GF-D8 (cell line): ENCODE measurements at regions not wholly inside any gene's neighbourhood (a gene's known extent, or its start where the extent isn't known, plus 50 kb on each side); places are given as distances from the start of the nearest gene placed in this dataset.

Experiments
- DNase-seq: peaks from one replicate; lab custom pipeline; 2025; lab: John Stamatoyannopoulos, UW

DNA sequence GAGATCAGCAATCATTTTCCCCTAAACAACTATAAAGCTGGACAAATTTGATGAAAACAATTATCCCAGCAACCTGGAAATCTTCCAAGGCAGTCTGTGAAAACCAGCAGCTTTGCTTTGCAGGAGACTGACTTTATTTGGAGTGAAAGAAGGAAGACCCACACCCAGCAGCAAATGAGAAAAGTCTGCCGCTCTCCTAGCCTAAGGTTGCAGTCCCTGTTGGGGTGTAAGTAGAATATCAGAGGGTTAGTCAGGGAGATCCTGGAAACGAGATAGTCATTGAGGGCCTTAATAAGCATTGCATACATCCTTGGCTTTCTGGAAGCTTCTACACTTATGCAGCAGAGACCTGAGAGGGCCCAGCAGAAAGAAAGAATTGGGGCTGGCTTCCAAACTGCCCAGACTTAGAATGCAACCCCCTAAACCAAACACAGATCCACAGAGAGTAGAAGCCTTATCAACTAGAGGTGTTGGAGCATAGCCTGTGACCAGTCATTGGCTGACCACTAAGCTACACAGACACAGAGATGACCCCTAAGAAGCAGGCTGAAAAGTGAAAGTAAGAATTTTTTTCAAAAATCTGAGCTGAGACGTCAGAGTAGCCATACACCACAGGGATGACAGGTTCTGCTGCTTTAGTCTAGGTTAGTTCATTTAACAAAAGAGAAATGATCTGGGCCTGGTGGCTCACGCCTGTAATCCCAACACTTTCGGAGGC, 98.3 kb downstream of the LYPLAL1 start:
- DNase-seq = no peak

DNA sequence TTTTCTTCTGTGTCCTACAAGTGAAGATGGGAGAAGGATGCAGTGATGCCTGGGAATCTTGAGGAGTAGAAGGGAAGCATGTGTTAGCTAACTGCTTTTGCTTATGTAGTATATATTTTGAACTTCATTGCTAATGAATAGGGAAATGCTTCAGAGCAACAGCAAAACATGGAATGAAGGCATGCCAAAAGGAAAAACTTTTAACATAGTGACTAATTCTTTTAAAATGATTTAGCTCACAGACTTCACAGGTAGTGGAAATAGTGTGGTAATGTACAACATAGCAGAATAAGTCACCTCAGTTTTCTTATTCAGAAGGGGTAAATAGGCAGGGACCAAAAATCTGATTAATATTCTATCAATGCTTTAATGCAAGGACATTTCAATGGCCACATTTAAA, 95.5 kb downstream of the LYPLAL1 start:
- DNase-seq = no peak

DNA sequence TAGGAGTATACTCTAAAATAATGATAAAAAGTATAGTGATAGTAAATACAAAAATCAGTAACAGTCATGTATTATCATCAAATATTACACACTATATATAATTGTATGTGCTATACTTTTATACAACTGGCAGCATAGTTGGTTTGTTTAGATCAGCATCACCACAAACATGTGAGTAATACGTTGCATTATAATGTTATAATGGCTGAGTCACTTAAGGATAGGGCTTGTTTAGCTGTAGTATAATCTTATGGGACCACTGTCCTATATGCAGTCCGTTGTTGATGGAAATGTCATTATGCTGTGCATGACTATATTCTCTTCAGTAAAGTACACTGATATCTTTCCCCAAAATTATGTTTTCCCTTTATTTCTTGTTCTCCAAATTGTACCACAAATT, 92.8 kb downstream of the LYPLAL1 start:
- DNase-seq = no peak

DNA sequence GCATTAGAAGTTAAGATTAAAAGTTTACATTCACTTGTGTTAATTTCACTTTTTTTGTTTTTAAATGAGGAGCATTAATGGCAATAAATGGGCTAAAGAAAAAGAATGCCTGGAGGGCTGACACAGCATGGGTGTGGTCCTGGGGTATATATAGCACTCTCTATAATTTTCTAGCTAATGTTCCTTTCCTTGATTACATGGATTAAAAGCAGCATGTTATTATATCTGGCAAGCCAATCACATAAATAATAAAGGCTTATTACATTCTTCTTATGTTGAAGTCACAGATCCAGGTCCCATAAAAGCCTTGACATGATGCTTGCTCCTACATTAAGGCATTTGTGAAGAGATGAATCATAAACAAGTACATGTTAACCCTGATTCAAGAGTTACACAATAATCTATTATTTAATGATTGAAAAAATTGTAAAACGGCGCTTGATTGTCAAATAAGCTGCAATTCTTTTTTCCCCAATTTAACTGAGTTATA, 91.4 kb downstream of the LYPLAL1 start:
- no peak for DNase-seq

DNA sequence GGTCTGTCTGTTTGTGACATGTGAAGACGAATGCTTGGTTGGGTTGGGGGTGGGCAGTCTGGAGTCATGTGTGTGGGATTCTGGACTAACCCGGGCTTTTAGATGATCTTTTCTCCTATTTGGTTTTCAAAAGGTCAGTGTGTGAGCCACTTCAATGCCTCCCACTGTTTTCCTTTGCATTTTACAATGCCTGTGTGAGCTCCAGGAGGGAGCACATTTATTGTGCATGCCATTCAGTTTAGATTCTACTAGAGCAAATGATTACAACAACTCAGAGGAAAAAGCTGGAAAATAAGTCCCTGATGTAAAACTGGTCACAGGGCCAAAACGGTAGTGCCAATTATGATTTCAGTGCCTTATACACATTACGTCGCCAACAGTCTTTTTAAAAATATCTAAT, 90.9 kb downstream of the LYPLAL1 start:
- DNase-seq = no peak
